Spinal cord (tissue), 9 donors: ENCODE measurements at regions not wholly inside any gene's neighbourhood (a gene's known extent, or its start where the extent isn't known, plus 50 kb on each side); places are given as distances from the start of the nearest gene placed in this dataset.
A peak's percentile ranks its signal among the peaks of the same experiment; 100 is the strongest.
"Not testable (repeated sequence)": the region's sequence is repeated elsewhere in the genome, so short reads cannot be mapped to it uniquely, and the experiment has no call there.

Experiments
- DNase-seq, 6 donors: peaks; one replicate each; pipeline versions ENCODE4 v3.0.0 to v3.0.0-alpha.2; 2013 to 2015; ENCODE audit warnings: low spot score in 6 of 6, low read depth in 4 of 6
- H3K27ac ChIP-seq: one replicate; pipeline ENCODE4 v1.5.1; 2013; ENCODE audit warnings: low read depth, low read length, control low read depth
- H3K27me3 ChIP-seq: one replicate; pipeline ENCODE4 v1.6.1; 2013; ENCODE audit warnings: low read length; ENCODE audit not compliant: control insufficient read depth, insufficient read depth
- H3K36me3 ChIP-seq: one replicate; pipeline ENCODE4 v1.6.1; 2013; ENCODE audit warnings: low read length; ENCODE audit not compliant: control insufficient read depth, insufficient read depth
- H3K4me1 ChIP-seq: one replicate; pipeline ENCODE4 v1.6.1; 2013; ENCODE audit warnings: low read length; ENCODE audit not compliant: control insufficient read depth, insufficient read depth
- H3K4me3 ChIP-seq: one replicate; pipeline ENCODE4 v1.5.1; 2013; ENCODE audit warnings: low read depth, low read length, control low read depth
- H3K9me3 ChIP-seq: one replicate; pipeline ENCODE4 v1.6.1; 2013; ENCODE audit warnings: low read length; ENCODE audit not compliant: control insufficient read depth, insufficient read depth
- WGBS: methylation state at CpG from one replicate; pipeline ENCODE4 v1.1.5; 2013; ENCODE audit warnings: missing lambda C conversion rate; ENCODE audit not compliant: insufficient coverage; 5-methylcytosine and 5-hydroxymethylcytosine counted together
- donor health status: healthy.

DNA sequence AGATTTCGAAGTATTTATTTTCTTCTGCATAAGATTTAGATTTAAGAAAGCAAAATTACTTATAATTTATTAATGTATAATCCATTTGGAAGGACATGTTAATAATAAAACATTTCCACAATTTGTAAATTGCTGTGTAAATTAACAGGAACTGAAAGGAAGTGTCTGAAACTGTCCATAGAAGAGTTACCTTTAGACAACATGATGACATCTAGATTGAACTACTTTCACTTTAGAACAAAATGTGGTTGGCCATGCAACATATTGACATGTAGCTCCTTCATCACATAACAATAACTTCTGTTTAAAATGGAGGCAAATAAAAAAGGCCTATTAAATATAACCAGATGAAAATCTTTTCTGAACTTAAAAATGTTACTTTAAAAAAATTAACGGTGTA is 1849.5 kb upstream of the ACO1 start:
- no peaks in the 10 kb centered on the region for H3K9me3 ChIP-seq
- DNase-seq: no peak
- no peaks in the 10 kb centered on the region for H3K27me3 ChIP-seq
- H3K4me3 ChIP-seq: no peak overlapping the region
- no peak overlapping the region for H3K27ac ChIP-seq
- H3K4me1 ChIP-seq: no peaks in the 10 kb centered on the region
- H3K36me3 ChIP-seq: no peaks in the 10 kb centered on the region
- no CpG with 5 or more reads among the region's 2 CpGs for WGBS

DNA sequence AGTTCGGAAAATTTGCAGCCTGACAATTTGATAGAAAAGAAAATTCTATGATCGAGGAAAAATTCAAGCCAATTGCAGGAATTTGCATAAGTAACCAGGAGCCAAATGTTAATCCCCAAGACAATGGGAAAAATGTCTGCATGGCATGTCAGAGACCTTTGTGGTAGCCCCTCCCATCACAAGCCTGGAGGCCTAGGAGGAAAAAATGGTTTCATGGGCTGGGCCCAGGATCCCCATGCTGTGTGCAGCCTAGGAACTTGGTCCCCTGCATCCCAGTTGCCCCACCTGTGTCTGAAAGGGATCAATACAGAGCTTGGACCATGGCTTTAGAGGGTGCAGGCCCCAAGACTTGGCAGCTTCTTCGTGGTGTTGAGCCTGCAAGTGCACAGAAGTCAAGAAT is 1847.9 kb upstream of the ACO1 start:
- WGBS: 57% methylated on average over 3 of the region's 3 CpGs
- Histone ChIP-seq H3K36me3 (no peaks in the 10 kb centered on the region), H3K4me1 (no peaks in the 10 kb centered on the region), H3K4me3 (no peak overlapping the region), H3K9me3 (no peaks in the 10 kb centered on the region), H3K27ac (no peak overlapping the region), H3K27me3 (no peaks in the 10 kb centered on the region)
- no peak for DNase-seq

DNA sequence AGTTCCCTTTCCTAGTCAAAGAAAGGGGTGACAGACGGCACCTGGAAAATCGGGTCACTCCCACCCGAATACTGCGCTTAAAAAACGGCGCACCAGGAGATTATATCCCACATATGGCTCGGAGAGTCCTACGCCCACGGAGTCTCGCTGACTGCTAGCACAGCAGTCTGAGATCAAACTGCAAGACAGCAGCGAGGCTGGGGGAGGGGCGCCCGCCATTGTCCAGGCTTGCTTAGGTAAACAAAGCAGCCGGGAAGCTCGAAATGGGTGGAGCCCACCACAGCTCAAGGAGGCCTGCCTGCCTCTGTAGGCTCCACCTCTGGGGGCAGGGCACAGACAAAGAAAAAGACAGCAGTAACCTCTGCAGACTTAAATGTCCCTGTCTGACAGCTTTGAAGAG is 1844.7 kb upstream of the ACO1 start:
- H3K36me3 ChIP-seq, H3K27me3 ChIP-seq, DNase-seq, H3K27ac ChIP-seq, H3K9me3 ChIP-seq, H3K4me1 ChIP-seq, H3K4me3 ChIP-seq: not testable (repeated sequence)
- no CpG with 5 or more reads among the region's 15 CpGs for WGBS

DNA sequence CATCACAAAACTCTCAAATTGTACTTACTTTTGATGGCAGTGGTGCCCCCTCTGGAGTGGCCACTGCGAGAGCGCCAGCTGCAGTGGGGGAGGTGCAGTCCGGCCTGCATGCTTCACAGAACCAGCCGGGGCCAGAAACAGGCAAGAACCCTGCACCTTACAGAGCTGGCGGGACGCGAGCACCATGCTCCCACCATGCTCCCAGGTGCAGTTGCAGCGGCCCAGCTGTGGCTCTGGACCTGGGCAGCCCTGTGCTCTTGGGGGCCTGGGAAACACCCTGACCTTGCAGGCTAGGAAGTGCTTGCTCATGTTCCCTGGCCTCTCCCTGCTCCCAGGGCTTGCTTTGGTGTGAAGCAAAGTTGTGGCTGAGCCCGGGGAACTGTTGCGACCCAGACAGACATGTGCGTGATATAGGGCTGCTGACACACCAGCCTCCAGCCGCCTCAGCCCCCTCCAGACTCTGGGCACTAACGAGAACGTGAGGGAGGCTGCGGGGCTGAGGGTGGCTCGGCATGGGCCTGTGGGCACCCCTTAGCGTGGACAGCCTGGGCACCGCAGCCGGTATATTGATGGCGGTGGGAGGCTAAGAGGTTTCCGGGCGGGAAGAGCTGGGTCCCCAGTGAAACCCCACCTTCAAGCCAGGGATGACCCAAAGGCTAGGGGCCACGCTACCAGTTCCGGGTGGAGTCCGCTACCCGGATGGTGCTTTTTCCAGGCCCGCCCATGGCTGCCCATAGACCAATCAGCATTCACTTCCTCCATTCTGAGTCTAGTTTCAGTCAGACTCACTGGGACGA is 1809.9 kb upstream of the ACO1 start:
- H3K4me1 ChIP-seq: no peaks in the 10 kb centered on the region
- no peak overlapping the region for H3K27ac ChIP-seq
- DNase-seq: no peak
- no peak overlapping the region for H3K4me3 ChIP-seq
- WGBS: 95% methylated on average over 28 of the region's 28 CpGs
- no peaks in the 10 kb centered on the region for H3K27me3 ChIP-seq
- H3K36me3 ChIP-seq: no peaks in the 10 kb centered on the region
- H3K9me3 ChIP-seq: no peaks in the 10 kb centered on the region

DNA sequence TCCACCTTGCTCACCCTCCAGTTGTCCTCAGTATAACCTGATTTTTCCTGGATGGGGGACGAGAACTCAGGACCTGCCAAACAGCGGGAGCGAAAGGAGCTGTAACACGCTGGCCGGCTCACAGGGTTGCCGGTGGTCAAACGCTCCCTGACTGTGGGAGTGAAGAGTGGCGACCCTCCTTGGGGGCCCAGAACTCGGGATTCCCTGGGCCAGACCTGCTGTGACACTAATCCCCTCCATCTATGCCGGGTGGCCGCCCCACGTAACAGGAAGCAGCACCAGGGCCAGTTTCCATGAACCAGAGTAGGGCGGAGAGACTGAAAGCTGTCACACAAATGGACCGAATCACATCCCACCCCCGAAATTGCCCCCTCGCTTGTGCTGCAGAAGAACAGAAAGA is 1809.2 kb upstream of the ACO1 start:
- no peaks in the 10 kb centered on the region for H3K4me1 ChIP-seq
- WGBS: 96% methylated on average over 16 of the region's 16 CpGs
- no peaks in the 10 kb centered on the region for H3K27me3 ChIP-seq
- H3K27ac ChIP-seq: no peak overlapping the region
- H3K36me3 ChIP-seq: no peaks in the 10 kb centered on the region
- no peaks in the 10 kb centered on the region for H3K9me3 ChIP-seq
- no peak for DNase-seq
- no peak overlapping the region for H3K4me3 ChIP-seq

DNA sequence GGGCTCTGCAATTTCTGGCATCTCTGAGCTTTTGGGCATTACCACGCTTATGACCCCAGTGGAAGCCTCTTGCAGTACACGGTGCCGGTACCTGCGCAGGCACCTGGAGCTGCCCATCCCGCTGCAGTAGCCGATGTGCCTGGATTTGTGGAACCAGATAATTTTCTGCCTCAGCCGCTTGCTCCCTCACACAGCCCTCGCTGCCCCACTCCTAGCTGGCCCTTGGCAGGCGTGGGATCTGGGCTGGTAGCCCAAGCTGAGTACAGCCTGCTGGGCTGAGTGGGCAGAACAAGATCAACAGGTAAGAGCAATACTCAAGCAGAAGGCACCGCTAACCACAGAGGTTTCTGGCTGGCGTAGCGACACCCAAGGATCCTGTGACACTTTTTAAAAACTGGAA is 1808.8 kb upstream of the ACO1 start:
- Histone ChIP-seq H3K27ac (no peak overlapping the region), H3K27me3 (no peaks in the 10 kb centered on the region)
- WGBS: 96% methylated on average over 11 of the region's 12 CpGs

DNA sequence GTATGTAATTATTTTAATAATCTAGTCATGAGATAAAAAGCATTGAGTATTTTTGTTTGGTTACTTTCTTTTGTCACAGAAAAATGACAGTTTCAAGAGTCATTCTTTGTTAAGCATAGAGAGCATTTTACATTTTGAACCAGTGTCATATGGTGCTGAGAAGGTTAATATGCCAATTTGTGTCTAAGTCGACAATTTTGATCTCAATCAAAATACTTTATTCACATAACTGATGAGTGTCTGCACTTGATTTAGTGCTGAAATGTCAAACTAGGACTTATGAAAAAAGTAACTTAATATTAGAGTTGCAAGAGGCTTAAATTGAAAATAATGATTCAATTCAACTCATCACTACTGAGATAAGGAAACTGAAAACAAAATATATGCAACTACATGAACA is 1804.6 kb upstream of the ACO1 start:
- H3K36me3 ChIP-seq: no peaks in the 10 kb centered on the region
- no peak overlapping the region for H3K4me3 ChIP-seq
- H3K27me3 ChIP-seq: no peaks in the 10 kb centered on the region
- no CpG with 5 or more reads among the region's 1 CpG for WGBS
- DNase-seq: no peak
- no peaks in the 10 kb centered on the region for H3K4me1 ChIP-seq
- no peak overlapping the region for H3K27ac ChIP-seq
- H3K9me3 ChIP-seq: no peaks in the 10 kb centered on the region

More for the DNA sequence above, 1808.8 kb upstream of the ACO1 start:
- Histone ChIP-seq H3K36me3 (no peaks in the 10 kb centered on the region), H3K4me3 (no peak overlapping the region), H3K9me3 (no peaks in the 10 kb centered on the region), H3K4me1 (no peaks in the 10 kb centered on the region)
- no peak for DNase-seq

DNA sequence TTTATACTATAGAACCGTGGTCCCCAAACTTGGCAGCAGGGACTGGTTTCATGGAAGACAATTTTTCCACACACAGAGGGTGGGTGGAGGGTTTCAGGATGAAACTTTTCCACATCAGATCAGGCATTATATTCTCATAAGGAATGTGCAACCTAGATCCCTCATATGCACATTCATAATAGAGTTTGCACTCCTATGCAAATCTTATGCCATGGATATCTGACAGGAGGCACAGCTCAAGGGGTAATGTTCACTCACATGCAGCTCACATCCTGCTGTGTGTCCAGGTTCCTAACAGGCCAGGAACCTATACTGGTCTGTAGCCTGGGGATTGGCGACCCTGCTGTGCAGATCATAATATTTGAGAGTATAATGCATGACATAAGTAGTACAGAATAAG is 1802.2 kb upstream of the ACO1 start:
- no peaks in the 10 kb centered on the region for H3K4me1 ChIP-seq
- H3K4me3 ChIP-seq: no peak overlapping the region
- H3K27me3 ChIP-seq: no peaks in the 10 kb centered on the region
- DNase-seq: no peak
- no peak overlapping the region for H3K27ac ChIP-seq
- H3K9me3 ChIP-seq: no peaks in the 10 kb centered on the region
- WGBS: no CpG with 5 or more reads among the region's 2 CpGs
- H3K36me3 ChIP-seq: no peaks in the 10 kb centered on the region

DNA sequence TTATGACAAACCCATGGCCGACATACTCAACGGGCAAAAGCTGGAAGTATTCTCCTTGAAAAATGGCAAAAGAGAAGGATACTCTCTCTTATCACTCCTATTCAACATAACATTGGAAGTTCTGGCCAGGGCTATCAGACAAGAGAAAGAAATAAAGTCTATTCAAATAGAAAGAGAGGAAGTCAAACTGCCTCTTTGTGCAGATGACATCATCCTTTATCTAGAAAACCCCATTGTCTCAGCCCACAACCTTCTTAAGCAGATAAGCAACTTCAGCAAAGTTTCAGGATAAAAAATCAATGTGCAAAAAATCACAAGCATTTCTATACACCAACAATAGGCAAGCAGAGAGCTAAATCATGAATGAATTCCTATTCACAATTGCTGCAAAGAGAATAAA is 1799.9 kb upstream of the ACO1 start:
- H3K36me3 ChIP-seq: no peaks in the 10 kb centered on the region
- H3K27ac ChIP-seq: no peak overlapping the region
- DNase-seq: no peak
- no peak overlapping the region for H3K4me3 ChIP-seq
- H3K9me3 ChIP-seq: no peaks in the 10 kb centered on the region
- no peaks in the 10 kb centered on the region for H3K27me3 ChIP-seq
- no CpG with 5 or more reads among the region's 2 CpGs for WGBS
- H3K4me1 ChIP-seq: no peaks in the 10 kb centered on the region

DNA sequence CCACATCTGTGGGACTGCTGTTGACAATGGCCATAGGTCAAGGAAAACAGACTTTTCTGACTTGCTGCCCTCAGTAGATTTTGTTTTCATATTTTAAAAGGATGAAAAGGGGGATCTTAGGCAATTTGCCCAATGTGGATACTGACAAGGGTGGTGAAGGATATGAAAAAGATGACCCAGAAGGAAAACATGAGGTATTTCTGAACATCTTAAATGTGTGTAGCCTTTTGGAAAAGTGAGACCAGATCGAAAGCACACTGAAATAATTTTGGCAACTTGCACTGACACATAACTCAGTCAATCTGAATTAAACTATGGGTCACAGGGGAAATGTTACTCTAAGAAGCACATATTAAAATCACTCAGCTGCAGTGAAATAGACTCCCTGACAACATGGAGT is 1793.0 kb upstream of the ACO1 start:
- peak in 2 of 6 donors; percentile 21 to 25 for DNase-seq
- no peaks in the 10 kb centered on the region for H3K9me3 ChIP-seq
- 80% methylated on average over 1 of the region's 1 CpG for WGBS

More for the DNA sequence above, 1793.0 kb upstream of the ACO1 start:
- Histone ChIP-seq H3K36me3 (no peaks in the 10 kb centered on the region), H3K27me3 (no peaks in the 10 kb centered on the region), H3K27ac (no peak overlapping the region), H3K4me3 (no peak overlapping the region), H3K4me1 (no peaks in the 10 kb centered on the region)
